DMS 273 treated with DMSO at 0.1 percent for 48 hours (cell line): ENCODE measurements at regions not wholly inside any gene's neighbourhood (a gene's known extent, or its start where the extent isn't known, plus 50 kb on each side); places are given as distances from the start of the nearest gene placed in this dataset.

Source experiments
- DNase-seq: peaks from one replicate; lab custom pipeline; 2025; lab: John Stamatoyannopoulos, UW

DNA sequence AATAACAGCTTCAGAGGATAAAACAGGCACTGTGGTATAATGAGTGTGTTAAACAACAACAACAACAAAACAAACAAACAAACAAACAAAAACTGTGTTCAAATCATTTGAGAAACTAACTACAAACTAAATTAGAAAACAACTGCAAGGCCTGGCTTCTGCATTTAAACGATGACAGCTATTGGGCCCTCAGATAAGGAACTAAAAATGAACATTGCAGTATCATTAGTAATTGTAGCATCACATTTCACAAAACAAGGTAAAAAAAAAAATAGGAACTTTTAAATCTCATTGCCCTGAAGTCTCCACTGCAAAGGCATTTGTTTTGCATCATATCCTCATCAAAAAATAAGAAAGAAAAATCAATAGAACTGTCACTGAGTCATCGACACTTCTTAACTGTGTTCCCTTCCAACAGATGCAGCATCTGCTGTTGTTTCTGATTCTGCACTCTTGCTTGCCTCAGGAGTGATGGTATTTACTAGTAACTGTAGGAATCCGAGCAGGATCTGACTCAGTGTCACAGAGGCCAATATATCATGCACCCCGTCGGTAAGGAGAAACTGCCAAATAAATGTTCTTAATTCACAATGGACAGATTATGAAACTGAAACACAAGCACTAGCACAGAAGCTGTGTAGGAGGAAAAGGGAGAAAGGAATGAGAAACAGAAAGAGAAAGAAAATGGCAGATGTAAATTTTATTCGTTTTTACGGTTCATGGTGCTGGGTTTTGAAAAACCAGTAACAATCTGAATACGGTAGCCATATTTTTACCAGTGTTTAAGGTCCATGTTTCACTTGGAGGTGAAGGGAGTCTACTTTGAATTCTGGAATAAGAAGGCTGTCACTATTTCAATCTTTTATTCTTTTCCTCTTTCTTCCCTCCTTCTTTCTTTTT, 365.7 kb upstream of the EPHA7 start:
- DNase-seq: no peak

DNA sequence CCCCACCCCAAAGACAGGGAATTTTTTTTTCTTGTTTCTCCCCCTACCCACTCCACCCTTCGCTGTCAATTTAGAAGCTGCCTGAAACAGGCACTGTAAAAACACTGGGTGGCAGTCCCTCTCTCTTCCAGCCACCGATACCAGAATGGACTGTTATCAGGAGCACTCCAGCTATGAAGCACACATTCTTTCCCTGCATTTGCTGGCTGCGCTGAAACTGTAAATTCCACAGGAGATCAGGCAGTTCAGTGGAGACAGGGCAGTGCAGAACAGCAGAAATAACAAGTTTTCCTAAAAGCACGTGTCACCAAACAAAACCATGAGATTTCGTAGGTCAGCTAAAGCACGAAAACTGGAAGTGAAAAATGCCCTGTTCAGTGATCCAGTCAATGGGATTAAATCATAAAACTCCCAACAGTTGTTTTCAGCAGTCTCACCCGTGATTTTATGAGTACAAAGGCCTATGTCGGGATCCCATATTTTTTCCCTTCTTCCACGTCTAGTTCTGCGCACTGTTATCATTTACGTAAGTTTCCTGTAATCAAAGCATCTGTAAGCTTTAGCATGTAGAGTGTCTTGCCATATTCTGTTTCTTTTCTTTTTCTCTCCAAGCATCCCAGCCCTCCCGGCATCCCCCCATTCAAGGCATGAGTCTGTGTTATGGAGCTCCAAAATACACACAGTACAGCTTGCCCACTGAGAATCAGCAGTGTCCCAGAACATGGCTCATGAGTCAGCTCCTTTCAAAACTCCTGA, 359.9 kb upstream of the EPHA7 start:
- no peak for DNase-seq

DNA sequence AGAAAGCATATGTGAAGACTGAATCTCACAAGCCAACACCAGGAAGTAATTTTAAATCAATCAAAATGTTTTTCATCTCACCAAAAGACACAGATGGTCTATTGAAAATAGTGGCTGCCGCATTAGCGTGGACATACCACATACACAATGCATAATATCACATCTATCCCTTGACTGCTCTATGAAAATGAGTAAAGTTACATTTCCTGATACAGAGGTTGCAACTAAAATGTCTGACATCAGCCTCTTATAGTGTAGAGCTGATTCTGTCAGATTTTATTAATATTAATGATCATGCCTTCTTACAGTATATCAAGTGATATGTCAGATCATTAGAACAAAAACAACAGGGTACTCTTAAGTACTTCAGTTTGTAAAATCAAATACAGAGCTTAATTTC, 339.8 kb upstream of the EPHA7 start:
- no peak for DNase-seq

DNA sequence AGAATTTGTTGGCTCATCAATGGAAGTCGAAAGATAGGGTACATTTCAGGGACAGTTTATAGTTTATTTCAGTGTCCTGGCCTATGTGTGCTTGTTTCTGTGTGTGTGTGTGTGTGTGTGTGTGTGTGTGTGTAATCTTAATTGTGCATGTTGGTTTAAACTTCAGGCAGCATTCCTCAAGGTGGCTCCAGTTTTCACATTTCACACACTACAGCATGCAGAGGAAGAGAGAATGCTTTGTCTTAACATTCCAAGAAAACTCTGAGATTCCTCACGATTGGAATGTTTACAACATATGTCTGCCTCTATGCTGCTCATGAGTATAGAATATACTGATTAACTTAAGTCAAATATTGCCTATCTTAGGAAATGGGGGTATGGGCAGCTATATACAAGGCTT, 332.6 kb upstream of the EPHA7 start:
- DNase-seq: no peak

DNA sequence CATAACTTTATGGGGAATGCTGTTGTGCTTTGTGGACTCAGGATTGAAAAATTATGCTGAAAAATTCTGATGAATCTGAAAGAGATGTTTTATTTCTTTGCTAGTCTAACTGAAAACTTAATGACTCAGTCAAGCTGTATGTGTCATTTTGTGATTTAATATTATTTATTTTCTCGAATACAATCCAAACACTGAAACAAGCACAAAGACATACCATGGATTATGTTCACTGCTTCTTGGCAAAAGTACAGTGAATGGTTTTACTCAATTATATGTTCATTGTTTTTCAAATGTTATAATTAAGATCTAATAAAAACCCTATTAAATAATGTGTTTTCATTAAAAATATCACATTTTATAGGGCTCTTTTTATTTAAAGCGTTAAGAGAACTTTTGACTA, 330.6 kb upstream of the EPHA7 start:
- no peak for DNase-seq

DNA sequence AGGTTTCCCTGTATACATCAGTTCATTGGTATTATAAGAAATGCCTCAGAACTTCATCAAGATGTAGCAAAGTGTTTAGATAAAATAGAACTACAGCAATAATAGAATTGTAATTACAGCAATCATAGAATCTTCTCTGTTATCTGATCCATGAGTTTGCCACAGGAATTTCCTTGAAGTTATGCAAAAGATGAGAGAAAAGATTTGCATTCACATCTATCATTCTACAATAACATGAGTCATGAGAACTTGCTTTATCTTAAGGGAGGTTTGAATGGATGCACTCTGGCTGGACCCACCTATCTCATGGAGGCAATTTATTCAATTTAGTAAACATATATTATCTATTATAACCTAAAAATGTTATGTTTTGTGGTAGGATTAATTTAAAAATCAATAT, 329.8 kb upstream of the EPHA7 start:
- no peak for DNase-seq

DNA sequence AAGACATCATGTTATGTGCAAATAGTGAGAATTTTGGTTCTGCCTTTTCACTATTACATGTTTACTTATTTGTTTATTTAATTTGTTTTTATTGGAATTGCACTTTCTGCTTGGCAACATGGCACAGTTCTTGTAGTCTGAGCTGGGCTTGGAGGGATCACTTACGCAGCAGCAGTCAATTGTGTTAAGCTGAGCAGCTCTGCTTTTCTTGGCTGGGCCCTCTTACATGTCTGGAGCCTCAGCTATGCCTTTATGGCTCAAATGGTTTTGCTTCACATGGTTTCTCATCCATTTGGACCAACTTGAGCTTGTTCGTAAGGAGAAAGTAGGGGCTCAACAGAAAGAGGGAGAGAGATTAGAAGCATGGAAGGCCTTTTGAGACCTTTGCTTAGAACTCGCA, 327.5 kb upstream of the EPHA7 start:
- no peak for DNase-seq

DNA sequence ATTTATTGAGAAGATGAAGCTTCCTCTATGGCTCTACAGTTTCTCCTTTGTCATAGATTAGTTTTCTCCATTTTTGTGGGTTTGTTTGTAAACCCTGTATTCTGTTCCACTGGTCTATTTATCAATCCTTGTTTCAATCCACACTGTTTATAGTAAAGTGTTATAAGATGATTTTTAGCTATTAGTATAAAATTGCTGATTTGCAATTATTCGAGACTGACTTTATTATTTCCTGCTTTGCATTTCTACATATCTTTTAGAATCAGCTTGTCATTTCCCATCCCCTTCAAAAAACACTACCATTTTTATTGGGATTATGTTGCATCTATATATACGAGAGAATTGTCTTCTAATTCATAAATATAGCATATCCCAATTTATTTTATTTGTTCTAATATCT, 325.9 kb upstream of the EPHA7 start:
- DNase-seq: no peak

DNA sequence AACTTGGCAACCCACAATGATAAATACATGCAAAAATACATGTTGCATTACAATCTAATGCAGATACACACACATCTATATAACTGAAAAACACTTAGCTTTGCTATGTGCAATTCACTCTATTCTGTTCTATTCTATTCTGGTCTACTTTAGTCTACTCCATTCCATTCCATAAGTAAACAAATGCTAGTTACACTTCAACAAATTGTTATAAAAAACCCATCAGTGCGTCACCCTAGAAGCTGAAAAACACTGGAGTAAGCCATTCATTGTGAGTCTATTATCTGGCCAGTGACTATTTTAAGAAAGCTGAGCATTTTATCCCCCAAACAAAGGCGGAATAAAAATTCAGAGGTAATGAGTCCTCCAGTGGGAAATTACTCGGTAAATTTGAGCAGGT, 315.7 kb upstream of the EPHA7 start:
- DNase-seq: no peak

DNA sequence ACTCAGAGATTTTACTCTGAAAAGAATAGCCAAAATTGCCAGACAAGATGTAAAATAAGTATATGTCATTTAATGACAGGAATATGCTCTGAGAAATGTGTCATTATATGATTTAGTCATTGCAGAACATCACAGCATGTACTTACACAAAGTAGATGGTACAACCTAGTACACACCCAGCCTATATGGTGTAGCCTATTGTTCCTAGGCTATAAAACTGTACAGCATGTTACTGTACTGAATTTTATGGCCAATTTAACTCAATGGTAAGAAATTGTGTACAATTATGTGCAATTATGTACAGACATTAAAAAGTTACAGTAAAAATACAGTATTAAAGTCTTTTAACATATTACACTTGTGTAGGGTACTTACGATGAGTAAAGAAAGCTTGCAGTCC, 311.9 kb upstream of the EPHA7 start:
- DNase-seq: no peak

DNA sequence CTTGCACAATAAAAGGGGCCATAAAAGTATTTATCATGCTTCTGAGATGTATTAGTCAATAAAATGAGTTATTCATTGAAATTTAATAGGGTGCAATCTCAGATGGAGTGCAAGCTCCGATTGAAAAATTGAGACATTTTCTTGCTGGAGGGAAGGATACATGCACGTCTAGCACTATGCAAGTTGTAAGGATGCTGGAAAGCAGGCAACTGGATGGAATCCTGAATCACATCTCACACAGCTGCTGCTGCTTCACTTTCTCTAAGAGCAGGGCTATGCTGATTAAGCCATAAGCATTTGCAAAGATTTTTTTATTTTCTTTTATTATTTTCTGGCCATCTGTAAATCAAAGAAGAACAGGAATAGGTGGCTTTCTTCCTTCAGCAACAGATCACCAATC, 308.8 kb upstream of the EPHA7 start:
- no peak for DNase-seq

DNA sequence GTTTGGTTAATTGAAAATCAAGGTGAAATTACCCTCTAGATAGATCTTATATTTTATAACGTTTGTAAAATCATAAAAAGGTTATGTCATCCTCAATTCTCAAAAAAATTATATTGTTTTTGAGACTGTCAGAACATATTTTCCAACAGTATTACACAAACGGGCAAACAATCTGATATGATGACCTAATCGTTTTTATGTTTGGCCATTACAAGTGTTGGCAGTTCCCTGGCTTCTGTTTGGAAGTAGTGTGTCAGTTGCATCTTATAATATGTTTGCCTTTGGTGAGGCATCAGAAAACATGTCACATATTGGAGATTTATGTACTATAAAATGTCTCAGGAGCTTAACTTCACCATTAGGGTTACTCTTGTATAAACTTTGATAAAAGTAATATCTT, 308.1 kb upstream of the EPHA7 start:
- no peak for DNase-seq

DNA sequence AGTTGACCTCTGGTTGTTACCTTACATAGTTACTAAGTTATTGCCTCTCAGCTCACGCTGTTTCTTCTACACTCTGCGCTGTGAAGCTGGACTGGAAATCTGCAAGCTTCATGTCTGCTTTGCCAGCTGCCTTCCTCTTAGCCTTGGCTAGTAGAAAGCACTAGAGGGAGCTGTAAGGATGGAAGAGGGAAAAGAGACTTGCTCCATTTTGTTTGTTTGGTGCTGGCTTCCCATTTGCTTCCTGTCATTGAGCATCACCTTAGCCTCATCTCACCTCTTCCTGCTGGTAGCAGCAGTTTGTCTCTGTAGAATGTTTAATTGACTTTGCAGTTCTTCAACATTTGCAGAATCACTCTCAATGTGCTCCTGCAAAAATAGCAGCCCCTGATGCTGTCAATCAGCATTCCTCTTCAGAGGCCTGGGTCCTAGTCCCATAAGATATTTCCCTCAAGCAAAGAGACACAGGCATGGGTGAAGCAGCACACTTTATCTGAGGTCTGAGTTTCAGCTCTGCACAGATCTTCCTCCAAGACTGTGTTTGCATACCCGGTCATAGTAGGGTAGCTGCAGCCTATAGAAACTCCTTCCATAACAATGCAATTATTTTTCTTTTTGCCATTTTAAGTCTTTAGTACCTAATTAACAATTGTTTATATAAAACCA, 302.2 kb upstream of the EPHA7 start:
- DNase-seq: no peak

DNA sequence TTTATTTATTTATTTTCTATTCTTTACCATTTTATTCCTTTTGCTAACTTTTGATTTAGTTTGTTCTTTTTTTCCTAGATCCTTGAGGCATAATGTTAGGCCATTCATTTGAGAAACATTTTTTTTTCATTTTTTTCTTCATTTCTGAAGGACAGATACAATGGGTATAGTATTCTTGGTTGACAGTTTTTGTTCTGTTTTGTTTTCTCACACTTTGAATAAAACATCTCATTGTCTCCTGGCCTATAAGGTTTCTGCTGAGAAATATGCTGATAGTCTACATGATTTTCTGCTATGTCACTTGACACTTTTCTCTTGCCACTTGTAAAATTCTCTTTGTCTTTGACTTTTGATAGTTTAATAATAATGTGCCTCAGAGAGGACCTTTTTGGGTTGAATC, 294.6 kb upstream of the EPHA7 start:
- no peak for DNase-seq

DNA sequence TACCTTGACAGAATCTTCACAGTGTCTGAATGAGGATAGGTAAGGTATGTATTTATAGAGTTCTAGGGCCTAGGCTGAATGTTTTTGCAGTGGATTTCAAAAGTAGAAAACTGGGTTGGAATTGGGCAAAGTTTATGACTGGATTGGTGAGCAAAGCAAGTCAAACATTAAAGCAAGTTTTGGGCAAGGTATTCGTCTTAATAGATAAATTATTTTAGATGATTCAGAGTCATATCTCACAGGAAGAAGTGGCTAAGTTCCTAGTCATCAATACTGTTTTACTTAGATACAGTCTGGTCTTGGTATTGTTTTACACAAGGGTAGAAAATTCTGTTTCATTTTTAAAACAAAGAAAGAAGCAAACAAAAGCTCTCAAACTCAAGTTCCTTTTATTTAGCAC, 284.1 kb upstream of the EPHA7 start:
- DNase-seq: no peak

DNA sequence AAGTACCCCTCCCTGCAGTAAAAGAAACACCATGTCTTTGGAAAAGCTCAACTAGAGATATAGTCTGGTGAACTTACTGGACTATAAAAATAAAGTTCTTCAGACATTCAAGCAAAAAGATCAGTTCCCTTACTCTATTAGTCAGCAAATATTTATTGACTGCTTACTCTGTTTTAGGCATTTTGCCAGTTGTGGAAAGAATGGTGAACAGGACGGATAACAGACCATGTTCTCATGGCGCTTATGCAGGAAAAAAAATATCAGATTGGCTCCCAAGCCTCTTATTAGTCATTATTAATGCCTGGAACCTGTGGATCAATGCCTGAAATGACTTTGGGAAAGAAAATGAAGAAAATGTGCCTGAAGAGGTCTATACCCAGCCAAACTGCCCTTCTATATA, 282.2 kb upstream of the EPHA7 start:
- DNase-seq: no peak

DNA sequence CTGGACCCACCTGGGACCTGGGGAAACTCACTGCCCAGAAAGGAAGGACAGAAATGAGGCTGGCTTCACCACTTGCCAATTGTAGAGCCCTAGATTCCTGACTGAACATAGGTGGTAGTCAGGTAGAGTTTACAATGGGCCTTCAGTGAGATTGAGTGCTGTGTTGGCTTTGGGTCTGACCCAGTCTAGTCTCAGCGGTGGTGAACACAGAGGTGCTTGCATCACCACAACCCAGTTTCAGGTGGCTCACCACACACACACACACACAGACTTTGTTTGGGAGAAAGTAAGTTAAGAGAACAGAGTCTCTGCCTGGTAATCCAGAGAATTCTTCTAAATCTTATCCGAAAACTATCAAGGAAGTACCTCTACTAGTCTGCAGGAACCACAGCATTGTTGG, 266.1 kb upstream of the EPHA7 start:
- no peak for DNase-seq

DNA sequence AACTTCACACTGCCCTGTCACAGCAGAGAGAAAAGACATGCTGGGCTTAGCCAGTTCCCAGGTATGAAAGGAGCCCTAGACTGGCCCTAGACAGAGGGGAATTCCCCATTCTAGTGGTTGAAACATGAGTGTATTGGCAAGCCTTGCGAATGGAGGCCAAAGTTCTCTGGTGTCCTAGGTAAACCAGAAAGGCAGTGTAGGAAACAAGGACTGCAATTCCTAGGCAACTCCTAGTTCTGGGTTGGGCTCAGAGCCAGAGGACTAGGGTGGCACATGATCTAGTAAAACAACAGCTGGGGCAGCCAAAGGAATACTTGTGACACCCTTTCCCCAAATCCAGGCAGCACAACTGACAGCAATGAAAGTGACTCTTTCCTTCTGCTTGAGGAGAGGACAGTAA, 265.0 kb upstream of the EPHA7 start:
- DNase-seq: no peak

DNA sequence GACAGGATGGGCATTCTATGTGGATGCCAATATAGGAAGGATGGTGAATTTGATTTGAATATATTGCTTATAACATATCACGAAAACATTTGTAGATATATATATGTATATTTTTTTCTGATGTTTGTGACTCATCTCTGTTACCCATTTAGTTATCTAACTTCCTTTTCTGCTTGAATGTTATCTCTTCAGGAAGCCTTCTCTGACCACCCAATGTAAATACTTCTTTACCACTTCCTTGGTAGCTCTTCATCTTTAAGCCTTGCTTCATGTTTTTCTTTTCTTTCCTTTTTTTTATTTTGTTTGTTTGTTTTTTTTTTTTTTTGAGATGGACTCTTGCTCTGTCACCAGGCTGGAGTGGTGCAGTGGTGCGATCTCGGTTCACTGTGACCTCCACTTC, 260.5 kb upstream of the EPHA7 start:
- DNase-seq: no peak

DNA sequence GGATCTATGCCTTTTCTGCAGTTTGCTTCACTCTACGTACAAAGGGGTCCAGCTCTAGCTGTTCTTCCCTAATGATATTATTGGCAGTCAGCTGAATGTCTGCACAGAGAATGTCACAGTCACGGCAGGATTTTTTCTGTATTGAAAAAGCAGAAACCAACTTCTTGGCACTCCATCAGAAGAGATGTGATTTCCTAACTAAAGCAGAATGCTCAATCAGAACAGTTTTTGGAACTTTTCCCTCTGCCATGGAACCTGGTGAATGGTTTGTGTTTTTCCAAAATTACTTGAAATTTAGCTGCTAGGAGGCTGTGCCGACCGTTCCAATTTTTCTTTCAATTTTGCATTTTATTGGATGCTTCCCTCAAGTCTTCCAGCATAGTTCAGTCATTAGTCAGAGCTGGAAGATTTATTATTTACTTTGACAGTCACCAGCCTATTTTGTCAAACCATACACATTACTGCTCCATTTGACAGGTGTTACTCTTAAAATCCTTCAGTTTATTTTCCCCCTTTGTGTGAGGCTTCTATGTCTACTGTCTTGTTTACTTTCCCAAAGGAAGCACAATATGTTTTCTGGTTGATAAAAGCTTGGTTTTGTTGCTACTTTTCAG, 259.6 kb upstream of the EPHA7 start:
- no peak for DNase-seq

DNA sequence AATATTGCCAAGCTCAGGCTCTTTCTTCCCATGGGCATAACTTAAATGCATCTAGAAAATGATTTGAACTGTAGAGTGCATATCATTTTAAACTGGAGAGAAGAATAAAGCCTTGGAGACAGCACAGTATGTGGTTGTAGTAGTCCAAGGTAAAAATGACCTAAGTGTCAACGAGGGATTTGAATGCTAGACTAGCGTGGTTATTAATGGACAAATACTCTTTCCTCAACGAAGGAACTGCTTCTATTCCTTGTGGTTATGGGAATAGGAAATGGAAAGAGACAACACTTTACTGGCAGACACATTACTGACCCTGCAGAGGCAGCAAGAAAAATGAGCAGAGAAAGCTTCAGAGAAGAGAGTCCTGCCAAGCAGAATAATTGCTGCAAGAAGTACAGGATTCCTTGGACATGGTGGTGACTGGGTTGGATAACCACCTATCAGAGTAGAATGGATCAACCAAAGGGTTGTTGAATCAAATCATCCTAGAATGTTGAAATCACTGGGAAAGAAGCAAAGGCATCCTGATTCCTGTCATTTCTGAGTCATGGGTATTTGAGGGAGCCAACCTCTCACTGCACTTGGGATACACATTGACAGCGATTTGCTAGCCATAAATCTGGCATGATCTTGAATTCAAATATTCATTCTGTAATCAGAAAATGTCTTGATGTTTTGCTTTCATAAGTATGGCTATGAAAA, 258.1 kb upstream of the EPHA7 start:
- DNase-seq: no peak

DNA sequence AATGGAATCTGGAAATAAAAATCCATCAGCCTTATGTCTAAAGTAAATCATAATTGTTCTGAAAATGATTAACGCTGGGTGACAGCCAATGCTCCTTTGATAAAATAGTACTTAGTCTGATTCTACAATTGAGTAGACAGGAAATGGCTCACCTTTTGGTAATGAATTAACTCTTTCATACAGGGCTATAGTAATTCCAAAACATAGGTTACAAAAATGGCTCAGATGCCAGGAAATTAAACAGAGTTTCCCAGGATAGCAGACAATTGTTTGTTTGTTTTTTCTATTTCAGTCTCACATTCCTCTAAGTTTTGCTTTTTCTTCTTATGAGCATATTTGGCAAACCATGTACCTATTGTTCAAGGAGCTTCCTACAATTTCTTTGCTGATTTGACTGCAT, 257.2 kb upstream of the EPHA7 start:
- no peak for DNase-seq
